Stomach (tissue), 4 donors: ENCODE measurements at regions not wholly inside any gene's neighbourhood (a gene's known extent, or its start where the extent isn't known, plus 50 kb on each side); places are given as distances from the start of the nearest gene placed in this dataset.
"Not testable (repeated sequence)": the region's sequence is repeated elsewhere in the genome, so short reads cannot be mapped to it uniquely, and the experiment has no call there.

Experiments used
- POLR2AphosphoS5 ChIP-seq, 3 donors: sonication (generic); formaldehyde crosslinking; IDR thresholded peaks; one replicate each; pipeline ENCODE4 v1.6.1; 2016; ENCODE audit warnings: antibody characterized with exemption in 3 of 3
- TF ChIP-seq, protein P1 (sequence below), 7 experiments: fragments of 450-650 bp in 4 of 7; fragments of 200-600 bp in 3 of 7; sonication (generic) in 3 of 7; IDR thresholded peaks; one replicate each; pipeline ENCODE4 v1.5.1; 2016 to 2019; ENCODE audit warnings: antibody characterized with exemption in 7 of 7, control low read depth in 2 of 7, mild to moderate bottlenecking in 1 of 7

DNA sequence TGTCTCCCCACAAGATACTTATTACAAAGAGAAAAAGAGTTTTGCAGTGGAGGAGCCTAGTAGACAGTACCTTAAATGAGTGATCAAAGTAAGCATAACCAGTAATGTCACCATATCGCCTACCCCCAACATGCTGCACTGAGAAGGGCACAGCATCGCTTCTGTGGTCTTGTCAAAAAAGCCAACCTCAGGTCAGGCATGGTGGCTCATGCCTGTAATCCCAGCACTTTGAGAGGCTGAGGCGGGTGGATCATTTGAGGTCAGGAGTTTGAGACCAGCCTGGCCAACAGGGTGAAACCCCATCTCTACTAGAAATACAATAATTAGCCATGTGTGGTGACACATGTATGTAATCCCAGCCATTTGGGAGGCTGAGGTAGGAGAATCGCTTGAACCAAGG is 135.8 kb upstream of the PRICKLE2 start:
- TF ChIP-seq, protein P1, sequence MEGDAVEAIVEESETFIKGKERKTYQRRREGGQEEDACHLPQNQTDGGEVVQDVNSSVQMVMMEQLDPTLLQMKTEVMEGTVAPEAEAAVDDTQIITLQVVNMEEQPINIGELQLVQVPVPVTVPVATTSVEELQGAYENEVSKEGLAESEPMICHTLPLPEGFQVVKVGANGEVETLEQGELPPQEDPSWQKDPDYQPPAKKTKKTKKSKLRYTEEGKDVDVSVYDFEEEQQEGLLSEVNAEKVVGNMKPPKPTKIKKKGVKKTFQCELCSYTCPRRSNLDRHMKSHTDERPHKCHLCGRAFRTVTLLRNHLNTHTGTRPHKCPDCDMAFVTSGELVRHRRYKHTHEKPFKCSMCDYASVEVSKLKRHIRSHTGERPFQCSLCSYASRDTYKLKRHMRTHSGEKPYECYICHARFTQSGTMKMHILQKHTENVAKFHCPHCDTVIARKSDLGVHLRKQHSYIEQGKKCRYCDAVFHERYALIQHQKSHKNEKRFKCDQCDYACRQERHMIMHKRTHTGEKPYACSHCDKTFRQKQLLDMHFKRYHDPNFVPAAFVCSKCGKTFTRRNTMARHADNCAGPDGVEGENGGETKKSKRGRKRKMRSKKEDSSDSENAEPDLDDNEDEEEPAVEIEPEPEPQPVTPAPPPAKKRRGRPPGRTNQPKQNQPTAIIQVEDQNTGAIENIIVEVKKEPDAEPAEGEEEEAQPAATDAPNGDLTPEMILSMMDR (IDR thresholded peaks at IDR 0.05): not testable (repeated sequence)
- TF ChIP-seq POLR2AphosphoS5 (IDR thresholded peaks at IDR 0.05): not testable (repeated sequence)
